Superior temporal gyrus (tissue), 1 donor: ENCODE measurements at regions not wholly inside any gene's neighbourhood (a gene's known extent, or its start where the extent isn't known, plus 50 kb on each side); places are given as distances from the start of the nearest gene placed in this dataset.

Source experiments
- DNase-seq: peaks from one replicate; pipeline ENCODE4 v3.0.0-alpha.2; 2016; ENCODE audit errors: extremely low spot score

GRCh38 chr10:64497306-64497705, 976.1 kb downstream of the REEP3 start:
- no peak for DNase-seq

DNA sequence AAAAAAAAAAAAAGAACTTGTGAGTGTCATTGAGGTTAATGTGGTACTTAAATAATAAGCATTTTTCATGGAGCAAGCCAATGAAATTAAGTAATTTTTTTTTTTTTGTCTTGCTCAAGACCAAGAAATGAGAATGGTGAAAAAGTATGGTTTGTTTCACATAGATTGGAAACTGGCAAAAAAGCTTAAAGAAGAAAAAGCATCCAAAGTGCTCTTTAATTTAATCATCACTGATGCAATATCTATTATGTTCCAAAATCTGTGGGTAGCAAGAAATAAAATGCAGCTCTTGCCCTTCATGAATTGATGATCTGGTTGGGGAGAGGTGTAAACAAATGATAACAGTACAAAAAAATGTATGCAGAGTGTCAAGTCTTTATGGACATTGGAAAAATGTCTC, 980.6 kb downstream of the REEP3 start:
- DNase-seq, result no peak

GRCh38 chr10:64502936-64503335, 981.7 kb downstream of the REEP3 start:
- no peak for DNase-seq

- peak; percentile 76 for DNase-seq
Observed at GRCh38 chr10:64503429-64503828, 982.2 kb downstream of the REEP3 start.

DNA sequence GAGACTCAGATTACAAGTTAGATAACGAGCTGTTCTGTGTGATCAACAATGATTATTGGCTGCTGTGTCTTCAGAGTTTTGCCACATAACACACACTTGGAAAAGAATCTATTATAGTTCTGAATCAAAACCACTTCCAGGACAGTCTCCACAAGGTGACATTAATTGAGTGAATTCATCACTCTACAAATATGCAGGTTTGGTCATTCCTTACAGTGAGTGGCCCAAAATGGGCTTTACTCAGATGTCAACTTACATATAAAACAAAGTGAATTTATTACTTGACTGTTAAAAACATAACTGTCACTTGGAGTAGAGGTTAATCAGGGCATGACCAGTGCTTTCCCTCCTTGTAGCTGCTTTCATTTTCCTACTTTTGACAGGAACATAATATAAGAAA, 984.3 kb downstream of the REEP3 start:
- DNase-seq, result no peak

DNA sequence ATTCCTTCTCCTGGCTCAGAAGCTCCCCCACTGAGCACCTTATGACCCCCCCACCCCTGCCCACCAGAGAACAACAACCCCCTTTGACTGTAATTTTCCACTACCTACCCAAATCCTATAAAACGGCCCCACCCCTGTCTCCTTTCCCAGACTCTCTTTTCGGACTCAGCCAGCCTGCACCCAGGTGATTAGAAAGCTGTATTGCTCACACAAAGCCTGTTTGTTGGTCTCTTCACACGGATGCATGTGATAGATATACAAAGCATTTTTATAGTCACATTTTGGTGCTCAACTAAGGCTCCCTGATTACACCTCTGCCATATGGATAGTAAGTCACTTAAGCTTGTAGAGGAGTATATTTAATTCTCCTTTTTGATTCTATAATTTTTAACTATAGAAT, 985.8 kb downstream of the REEP3 start:
- no peak for DNase-seq

DNA sequence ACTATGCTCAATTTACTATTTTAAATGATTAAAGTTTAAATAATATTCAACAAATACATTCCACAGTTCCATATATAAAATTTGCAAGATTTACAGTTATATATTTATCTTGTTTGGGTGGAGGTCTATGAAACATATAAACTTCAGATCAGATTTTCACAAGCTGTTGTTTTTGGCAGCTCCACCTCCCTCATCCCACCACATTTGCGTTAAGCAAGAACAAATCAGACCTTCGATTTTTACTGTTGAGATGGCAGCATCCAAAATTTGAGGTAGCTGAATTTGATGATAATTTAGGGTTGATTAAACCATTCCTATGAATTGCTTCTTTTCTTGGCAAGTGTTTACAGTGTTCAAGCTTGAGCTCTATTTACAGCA, 986.4 kb downstream of the REEP3 start:
- no peak for DNase-seq

- DNase-seq, result no peak
Observed at GRCh38 chr10:64508029-64508661, 986.9 kb downstream of the REEP3 start.

DNA sequence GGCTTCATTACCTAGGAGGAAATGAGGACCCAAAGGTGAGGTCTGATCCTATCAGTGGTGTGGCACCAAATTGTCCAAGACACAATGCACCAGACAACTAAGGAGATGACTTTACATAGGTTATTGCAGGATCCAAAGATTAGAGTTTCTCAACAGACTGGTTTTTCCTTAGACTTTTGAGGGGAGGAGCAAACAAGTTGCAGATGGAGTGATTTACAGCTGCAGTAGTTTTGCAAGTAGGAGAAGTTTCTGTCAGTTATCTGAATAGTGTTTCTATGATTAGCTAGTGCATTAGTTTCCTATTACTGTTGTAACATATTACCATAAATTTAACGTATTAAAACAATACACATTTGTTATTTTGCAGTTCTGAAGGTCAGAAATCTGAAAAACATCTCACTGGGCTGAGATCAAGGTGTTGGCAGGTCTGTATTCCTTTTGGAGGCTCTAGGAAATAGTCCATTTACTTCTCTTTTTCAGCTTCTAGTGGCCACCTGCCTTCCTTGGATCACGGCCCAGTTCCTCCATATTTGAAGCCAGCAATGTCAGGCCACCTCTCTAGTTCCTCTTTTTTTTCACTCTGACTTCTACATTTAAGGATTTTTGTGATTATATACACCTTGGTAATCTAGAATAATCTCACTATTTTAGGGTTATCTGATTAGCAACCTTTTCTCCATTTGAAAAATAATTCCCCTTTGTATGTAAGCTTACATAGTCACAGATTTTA, 994.9 kb downstream of the REEP3 start:
- DNase-seq, result no peak

DNA sequence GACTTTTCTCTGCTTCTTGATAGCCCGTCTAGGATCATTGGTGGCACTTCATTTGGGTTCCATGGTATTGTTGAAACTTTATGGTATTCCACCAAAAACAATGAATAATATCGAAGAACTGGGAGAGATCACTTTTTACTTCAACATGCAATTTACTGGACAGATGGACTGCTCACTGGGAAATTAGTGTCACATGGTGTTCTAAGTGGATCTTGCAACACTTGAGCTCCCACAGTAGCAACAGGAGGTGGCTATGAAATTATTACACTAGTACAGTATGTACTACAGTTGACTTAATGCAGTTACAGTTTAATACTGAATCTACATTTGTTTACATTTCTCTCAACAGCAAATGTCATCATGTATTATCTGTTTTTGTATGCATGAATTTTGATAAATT, 997.3 kb downstream of the REEP3 start:
- DNase-seq, result no peak

- DNase-seq, result no peak
Observed at GRCh38 chr10:64519427-64519826, 998.2 kb downstream of the REEP3 start.

GRCh38 chr10:64519831-64520230, 998.6 kb downstream of the REEP3 start:
- DNase-seq, result no peak

DNA sequence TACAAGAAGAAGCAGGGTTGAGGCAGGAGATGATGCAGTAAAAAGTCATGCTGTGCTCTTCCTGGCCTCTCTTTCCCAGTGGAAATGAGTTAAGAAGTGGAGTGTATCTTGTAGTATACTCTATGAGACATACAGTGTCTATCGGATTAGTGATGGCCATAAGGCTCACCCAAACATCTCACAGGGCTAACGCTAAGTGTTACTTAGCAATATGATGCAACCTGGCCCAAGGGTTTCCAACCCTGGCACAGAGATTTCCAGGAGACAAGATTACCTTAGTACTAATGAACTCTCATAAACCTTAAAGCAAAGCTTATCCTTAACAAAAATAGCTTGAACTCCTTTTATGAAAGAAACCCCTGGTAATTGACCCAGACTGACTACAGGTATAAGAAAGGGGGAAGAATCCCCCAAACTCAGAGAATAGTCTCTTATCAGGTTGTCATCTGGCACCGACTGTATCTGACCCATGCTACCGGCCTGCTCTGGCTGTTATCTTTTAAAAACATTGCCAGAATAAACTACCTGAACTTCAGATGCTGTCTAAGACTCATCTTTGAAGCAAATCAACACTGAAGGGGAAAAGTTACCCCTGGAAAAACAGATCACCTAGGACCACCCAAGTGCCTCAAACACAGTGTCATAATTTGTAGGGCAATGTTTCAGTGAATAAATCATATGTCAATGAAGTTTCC, 1002.0 kb downstream of the REEP3 start:
- DNase-seq, result no peak

GRCh38 chr10:64528294-64529002, 1007.2 kb downstream of the REEP3 start:
- no peak for DNase-seq

DNA sequence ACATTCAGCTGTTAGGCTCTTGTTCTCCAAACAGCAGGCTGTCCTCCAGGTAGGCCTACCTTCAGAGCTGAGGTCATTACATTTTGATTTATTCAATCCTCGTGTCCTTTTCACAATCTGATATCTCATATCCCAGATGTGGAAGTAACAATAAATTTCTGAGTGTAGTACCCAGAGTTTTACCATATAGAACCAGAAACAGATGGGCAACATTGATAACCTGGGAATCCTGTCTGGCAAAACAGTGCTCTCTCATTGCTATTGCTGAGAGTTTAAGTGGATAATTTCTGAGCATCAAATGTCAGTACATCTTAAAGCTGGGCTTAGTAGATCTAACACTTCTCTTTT, 1007.8 kb downstream of the REEP3 start:
- DNase-seq, result no peak

- no peak for DNase-seq
Observed at GRCh38 chr10:64534616-64535015, 1013.4 kb downstream of the REEP3 start.

GRCh38 chr10:64535131-64535867, 1014.1 kb downstream of the REEP3 start:
- DNase-seq, result peak; percentile 78

DNA sequence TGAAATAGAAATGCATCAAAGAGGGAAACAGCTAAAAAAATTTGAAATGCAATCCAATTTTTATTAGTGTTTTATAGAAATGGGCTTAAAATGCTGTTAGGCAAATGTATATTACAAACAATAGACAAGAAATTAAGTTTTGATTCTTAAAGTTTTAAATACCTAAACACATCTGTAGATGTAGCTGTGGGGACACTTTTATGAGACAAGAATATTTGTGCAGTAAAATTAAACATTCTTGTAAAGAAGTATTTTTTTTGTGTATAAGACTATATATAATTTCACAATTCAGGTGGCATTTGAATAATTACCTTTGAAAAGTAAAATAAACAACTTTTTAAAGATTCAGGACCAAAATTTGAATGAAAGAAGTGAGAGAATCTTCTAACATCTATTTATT, 1015.9 kb downstream of the REEP3 start:
- peak; percentile 76 for DNase-seq

DNA sequence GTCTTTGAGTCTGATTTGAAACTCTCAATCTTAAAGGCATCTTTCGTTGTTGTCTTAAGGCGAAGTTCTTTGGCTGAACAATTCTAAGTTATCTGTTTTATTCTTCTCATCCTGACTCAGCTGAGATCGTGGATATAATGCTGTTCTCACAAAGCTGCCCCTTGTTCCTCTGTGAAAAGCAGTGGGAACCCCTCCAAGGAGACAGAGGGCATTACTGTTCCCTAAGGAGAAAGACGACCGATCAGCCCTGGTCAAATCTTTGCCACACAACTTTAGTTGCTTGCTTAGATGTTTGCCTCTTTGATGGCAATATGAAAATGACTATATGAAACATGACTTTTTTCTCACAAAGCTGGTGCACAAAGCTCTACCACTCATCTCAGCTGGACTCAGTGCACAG, 1016.7 kb downstream of the REEP3 start:
- DNase-seq, result peak; percentile 83

- no peak for DNase-seq
Observed at GRCh38 chr10:64546073-64546472, 1024.9 kb downstream of the REEP3 start.

DNA sequence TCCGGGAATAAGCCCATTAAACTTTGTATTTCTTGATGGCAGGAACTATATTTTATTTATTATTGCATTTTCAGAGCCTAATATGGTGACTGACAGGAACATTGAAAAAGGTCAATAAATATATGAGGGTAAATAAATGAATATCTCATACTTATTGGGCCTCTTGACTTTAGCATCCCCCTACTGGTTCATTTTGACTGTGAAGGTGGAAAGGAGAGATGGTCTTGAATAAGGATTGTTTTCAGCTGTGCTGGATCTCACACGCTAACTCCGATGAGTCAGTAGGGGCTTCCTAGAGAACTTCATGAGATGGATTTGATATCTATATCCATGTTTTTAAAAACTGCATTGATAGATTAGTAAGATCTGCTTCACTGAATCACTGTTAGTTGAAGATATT, 1026.0 kb downstream of the REEP3 start:
- no peak for DNase-seq

GRCh38 chr10:64555666-64556065, 1034.5 kb downstream of the REEP3 start:
- peak; percentile 7 for DNase-seq
